Activated T-helper 1 cell treated with anti-CD3 and anti-CD28 coated beads, Interleukin-2, amount 50 U/mL, for 16 hours (primary cell): ENCODE measurements at regions not wholly inside any gene's neighbourhood (a gene's known extent, or its start where the extent isn't known, plus 50 kb on each side); places are given as distances from the start of the nearest gene placed in this dataset.
"Not testable (repeated sequence)": the region's sequence is repeated elsewhere in the genome, so short reads cannot be mapped to it uniquely, and the experiment has no call there.

ENCODE experiments used
- DNase-seq, 2 donors: peaks; one replicate each; pipeline ENCODE4 v3.0.0-alpha.2; 2020; ENCODE audit warnings: low read depth in 1 of 2, low spot score in 1 of 2

DNA sequence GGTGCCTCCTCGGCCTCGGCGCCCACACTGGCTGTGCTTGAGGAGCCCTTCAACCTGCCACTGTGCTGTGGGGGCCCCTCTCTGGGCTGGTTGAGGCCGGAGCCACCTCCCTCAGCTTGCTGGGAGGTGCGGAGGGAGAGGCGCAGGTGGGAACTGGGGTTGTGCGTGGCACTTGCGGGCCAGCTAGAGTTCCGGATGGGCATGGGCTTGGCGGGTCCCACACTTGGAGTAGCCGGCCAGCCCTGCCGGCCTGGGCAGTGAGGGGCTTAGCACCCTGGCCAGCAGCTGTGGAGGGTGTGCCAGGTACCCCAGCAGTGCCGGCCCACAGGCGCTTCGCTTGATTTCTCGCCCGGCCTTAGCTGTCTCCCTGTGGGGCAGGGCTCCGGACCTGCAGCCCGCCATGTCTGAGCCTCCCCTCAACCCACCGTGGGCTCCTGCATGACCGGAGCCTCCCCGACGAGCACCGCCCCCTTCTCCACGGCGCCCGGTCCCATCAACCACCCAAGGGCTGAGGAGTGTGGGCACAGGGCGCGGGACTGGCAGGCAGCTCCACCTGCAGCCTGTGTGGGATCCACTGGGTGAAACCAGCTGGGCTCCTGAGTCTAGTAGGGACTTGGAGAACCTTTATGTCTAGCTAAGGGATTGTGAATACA lies 723.8 kb downstream of the DIAPH3 start:
- DNase-seq = no peak

DNA sequence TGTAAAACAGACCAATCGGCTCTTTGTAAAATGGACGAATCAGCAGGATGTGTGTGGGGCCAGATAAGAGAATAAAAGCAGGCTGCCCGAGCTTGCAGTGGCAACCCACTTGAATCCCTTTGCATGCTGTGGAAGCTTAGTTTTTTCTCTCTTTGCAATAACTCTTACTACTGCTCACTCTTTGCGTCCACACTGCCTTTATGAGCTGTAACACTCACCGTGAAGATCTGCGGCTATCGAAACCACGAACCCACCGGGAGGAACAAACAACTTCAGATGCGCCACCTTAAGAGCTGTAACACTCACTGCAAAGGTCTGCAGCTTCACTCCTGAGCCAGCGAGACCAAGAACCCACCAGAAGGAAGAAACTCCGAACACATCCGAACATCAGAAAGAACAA lies 722.7 kb downstream of the DIAPH3 start:
- not testable (repeated sequence) for DNase-seq

GRCh38 chr13:59441596-59442280 lies 722.0 kb downstream of the DIAPH3 start:
- no peak for DNase-seq

DNA sequence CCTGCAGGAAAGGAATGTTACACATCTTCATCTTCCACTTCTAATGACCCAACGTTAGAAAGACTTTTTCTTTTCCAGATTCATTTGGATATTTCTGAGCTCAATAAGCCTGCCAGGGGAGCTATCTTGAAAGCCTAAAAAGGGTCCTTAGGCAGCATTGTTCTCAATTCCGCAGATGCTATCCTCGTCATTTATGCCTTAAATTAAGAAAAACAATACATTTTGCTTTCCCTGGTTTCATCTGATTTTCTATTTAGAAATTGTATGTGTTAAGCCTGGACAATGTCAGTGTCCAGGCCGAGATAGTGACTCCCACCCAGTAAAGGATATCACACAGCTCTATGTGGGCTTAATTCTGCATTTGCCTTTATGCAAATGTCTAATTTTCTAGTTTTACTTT lies 721.3 kb downstream of the DIAPH3 start:
- DNase-seq = no peak

- DNase-seq = no peak
Measured at GRCh38 chr13:59442944-59443486, 720.7 kb downstream of the DIAPH3 start.

GRCh38 chr13:59444210-59444857 lies 719.4 kb downstream of the DIAPH3 start:
- no peak for DNase-seq

DNA sequence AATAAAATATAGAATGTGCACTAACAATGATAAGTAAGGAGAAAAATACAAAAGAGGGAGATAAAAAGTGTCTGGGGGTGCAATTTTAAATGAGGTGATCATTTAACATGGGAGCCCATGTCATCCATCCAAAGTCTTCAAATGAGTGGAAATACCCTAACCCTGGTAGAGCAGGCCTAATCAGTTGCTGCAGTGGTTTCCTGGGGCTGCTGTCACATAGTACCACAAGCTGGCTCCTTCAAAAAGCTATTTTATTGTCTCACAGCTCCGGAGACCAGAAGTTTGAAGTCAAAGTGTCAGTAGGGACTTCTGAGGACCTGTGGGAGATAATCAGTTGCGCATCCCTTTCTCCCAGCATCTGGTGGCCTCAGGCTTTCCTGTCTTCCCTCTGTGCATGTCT lies 717.9 kb downstream of the DIAPH3 start:
- DNase-seq = no peak

DNA sequence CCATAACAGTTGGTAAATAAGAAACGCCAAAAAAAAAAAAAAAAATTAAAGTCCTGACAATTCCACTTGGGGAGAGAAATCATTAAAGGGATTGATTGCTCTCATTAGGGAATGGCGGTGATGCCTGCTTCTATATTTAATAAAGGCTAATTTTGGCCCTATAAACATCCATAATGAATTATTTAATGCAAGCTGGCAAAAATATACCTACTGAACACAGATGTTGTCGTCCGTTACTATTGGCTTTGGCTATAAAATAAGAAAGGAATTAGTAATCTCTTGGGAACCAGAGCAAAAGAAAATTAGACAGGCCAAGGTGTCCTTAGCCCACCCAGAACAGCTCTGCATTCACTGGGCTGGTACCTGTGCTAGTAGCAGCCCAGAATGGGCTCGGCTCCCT lies 717.3 kb downstream of the DIAPH3 start:
- no peak for DNase-seq

- no peak for DNase-seq
Measured at GRCh38 chr13:59447031-59447430, 716.7 kb downstream of the DIAPH3 start.

DNA sequence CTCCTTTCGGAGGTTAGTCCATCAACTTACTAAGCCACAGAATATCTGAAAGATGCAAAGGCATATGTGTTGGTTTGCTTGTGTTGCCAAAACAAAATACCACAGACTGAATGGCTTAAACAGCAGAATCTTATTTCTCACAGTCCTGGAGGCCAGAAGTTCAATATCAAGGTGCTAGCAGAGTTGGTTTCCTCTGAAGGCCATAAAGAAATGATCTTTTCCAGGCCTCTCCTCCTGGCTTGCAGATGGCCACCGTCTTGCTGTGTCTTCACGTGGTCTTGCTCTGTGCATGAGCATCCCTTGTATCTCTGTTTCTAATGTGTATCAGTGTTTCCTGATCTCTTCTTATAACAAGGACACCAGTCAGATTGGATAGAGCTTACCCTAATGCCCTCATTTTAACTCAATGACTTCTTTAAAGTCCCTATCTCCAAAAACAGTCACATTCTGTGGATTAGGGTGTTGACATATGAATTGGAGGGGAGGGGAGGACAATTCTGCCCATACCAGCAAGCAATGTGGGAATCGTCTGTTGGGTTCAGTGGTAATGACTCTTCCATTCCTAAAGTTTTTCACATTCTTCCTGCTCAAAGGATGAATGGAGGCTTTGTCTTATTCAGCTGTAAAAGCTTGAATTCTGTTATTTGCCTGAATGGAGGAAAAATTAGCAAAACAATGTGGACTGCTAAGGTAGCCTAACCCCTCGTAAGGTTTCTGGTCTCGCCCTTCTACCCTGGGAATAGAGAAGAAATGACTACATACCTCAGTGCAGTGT lies 715.7 kb downstream of the DIAPH3 start:
- no peak for DNase-seq

GRCh38 chr13:59449750-59450149 lies 714.0 kb downstream of the DIAPH3 start:
- no peak for DNase-seq

DNA sequence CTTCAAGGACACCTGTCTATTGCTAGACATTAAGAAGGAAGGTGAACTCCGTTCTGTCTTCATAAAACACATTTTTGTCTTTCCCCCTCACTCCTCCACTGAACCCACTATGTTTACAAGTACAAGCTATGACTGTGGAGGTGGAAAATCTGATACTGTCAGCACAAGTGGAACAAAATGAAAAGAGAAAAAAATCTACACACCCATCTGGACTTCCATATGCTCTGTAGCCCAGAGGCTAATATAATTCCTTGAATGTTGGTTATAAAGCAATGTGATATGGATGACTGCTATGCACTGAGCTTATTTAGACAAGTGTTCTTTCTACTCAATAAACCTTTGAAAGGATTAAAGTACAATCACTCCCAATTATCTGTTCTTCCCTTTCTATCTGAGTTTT lies 713.5 kb downstream of the DIAPH3 start:
- DNase-seq = no peak

GRCh38 chr13:59451236-59451635 lies 712.5 kb downstream of the DIAPH3 start:
- no peak for DNase-seq

DNA sequence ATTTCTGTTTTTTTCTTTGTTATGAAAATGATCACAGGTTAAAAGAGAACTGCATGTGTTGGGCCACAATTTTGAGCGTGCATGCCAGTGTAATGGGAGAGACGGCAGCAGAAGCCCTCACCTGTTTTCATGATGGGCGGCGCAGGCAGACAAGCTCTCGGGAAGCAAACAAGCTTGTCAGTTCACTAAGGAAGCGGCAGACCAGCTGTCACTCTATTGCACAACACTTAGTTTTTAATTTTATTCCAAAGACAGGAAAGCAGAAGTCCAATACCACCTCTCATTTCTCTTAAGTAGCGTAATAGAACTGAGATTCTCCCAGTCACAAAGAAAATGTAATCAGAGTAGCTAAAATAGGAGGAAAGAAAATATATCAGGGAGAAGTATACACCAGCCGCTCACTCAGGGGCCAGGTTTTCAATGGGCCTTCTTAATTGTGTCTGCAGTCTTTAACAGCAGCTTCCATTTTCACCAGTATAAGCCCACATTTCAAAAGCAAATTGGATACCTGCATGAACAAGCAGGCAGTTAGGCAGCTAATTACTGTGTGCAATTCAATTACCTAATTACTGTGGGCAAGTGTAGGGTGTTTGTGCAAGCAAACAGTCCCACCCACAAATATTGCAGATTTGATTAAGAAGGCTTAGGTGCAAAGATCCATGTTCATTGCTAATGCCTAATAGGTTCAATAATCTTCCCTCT lies 711.4 kb downstream of the DIAPH3 start:
- DNase-seq = no peak

GRCh38 chr13:59458908-59459579 lies 704.7 kb downstream of the DIAPH3 start:
- no peak for DNase-seq

DNA sequence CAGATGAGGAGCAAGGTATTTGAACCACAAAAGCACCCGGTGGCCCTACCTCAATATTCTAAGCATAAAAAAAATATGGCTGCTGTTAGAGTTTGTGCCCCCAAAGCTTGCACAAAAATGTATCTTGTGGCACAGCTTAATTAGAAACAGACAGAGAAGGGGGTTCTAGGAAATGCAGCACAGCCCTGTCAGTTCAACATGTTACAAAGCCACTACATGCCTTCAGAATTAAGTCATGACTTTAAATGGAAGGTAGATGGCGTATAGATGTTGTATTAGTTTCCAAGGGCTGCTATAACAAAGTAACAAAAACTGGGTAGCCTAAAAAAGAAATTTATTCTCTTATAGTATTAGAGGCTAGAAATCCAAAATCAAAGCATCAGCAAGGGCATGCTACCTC lies 703.8 kb downstream of the DIAPH3 start:
- no peak for DNase-seq

DNA sequence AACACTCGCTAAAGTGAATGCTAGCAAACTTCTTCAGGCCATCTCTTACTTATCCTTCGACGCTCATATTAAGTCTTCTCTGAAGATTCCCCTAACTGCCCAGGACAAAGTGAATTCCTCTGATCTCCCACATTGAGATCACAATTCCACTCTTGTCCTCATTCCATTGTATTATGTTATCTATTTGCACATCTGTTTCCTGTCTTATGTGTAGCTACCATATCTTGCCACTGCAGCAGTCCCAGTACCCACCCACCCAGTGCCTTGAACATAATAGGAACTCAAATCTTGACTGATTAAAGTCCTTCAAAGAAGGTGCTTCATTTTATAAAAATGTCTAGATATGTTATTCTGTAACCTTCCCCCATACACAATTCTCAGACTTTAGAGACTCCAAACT lies 702.3 kb downstream of the DIAPH3 start:
- no peak for DNase-seq

- no peak for DNase-seq
Measured at GRCh38 chr13:59463023-59463422, 700.7 kb downstream of the DIAPH3 start.

DNA sequence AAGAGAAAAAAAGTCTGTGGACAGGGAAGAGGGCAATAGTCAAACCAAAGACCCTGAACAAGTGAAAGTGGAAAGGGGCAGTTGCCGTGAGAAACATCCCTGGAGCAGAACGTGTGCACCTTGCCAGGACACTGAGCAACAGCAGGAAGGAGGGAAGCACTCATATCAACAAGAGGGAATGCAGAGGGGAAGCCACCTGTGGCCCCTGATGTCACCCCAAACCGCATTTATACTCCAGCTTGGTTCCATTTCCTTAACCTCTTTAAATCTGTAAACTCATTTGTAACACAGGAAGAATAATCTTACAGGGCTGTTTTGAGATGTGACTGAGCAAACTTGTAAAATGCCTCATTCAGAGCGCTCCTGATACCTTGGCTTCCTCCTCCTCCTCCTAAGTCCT lies 698.8 kb downstream of the DIAPH3 start:
- DNase-seq = no peak

GRCh38 chr13:59468396-59468795 lies 695.3 kb downstream of the DIAPH3 start:
- no peak for DNase-seq
